ENCODE measurements at regions not wholly inside any gene's neighbourhood (a gene's known extent, or its start where the extent isn't known, plus 50 kb on each side); places are given as distances from the start of the nearest gene placed in this dataset.

GRCh38 chr7:18265611-18266281 is 229.8 kb upstream of the HDAC9 start:
- dilution Hi-C loops (cut with MboI; ENCODE audit: extremely low pct_ligation_motif_present, low sequenced_read_pairs): no loop called here
- Histone ChIP-seq H3K4me3 (replicated peaks in 1 of 3; ENCODE audit: insufficient read depth in 1 of 3, low read depth in 1 of 3, low read length in 3 of 3) (no peak overlapping the region), H3K36me3 (ENCODE audit: control insufficient read depth in 2 of 2, extremely low read depth in 1 of 2, insufficient read depth in 2 of 2, low read length in 2 of 2) (no peaks in the 10 kb centered on the region), H3K9me3 (replicated peaks; ENCODE audit: control insufficient read depth, insufficient read depth, low read length) (no peaks in the 10 kb centered on the region), H3K27ac (ENCODE audit: insufficient read depth, low read depth, low read length) (no peak overlapping the region), H3K9me1 (replicated peaks; ENCODE audit: control insufficient read depth, extremely low read depth, insufficient read depth, low read length) (no peaks in the 10 kb centered on the region), H4K20me1 (replicated peaks; ENCODE audit: control insufficient read depth, extremely low read depth, insufficient read depth, low read length) (no peaks in the 10 kb centered on the region), H2AFZ (ENCODE audit: low read depth, low read length) (no peak overlapping the region), H3K9ac (replicated peaks; ENCODE audit: extremely low read depth, insufficient read depth, low read length) (no peak overlapping the region), H3K4me2 (ENCODE audit: insufficient read depth, low read length) (no peak overlapping the region), H3K4me1 (ENCODE audit: control insufficient read depth, extremely low read depth, insufficient read depth, low read length) (no peaks in the 10 kb centered on the region), H3K27me3 (ENCODE audit: control insufficient read depth in 2 of 2, insufficient read depth in 2 of 2, low read length in 2 of 2) (no peaks in the 10 kb centered on the region), H3K79me2 (ENCODE audit: control insufficient read depth, insufficient read depth, low read length) (no peaks in the 10 kb centered on the region)
- CTCF ChIA-PET: interaction anchor here (1.7 kb wide), 1 partner anchor 22 kb away, joined by 4 read pairs; no protein-coding TSS in a partner anchor
- DNase-seq (ENCODE audit: low read depth, low spot score) (no peak), FAIRE-seq (no peak)
- TF ChIP-seq POLR2AphosphoS5 (IDR thresholded peaks at IDR 0.05; ENCODE audit: insufficient read depth, low read depth, low read length): no peak
- no peak for TF ChIP-seq MYC (IDR thresholded peaks at IDR 0.05; ENCODE audit: low read depth, low read length)
- no peak for TF ChIP-seq FOS (IDR thresholded peaks at IDR 0.05; ENCODE audit: borderline replicate concordance, insufficient read depth, low read length)
- TF ChIP-seq JUN (IDR thresholded peaks at IDR 0.05; ENCODE audit: borderline replicate concordance, insufficient read depth, insufficient read length, low read depth): no peak
- no peak for TF ChIP-seq CTCF (IDR thresholded peaks at IDR 0.05; ENCODE audit: extremely low read depth in 1 of 2, insufficient read depth in 1 of 2, low read depth in 1 of 2, low read length in 2 of 2)
- no peak for TF ChIP-seq MAX (IDR thresholded peaks at IDR 0.05; ENCODE audit: insufficient read depth, insufficient read length)
- no TSS peak for BruUV-seq (replicated peaks)
- intact Hi-C loops (cut with micrococcal nuclease): no loop called here
- POLR2A ChIA-PET: no interaction called here

Data from endothelial cell of umbilical vein (primary cell).